H1 (cell line): ENCODE measurements at regions not wholly inside any gene's neighbourhood (a gene's known extent, or its start where the extent isn't known, plus 50 kb on each side); places are given as distances from the start of the nearest gene placed in this dataset.

Source experiments
- CBX5 ChIP-seq: fragments of 300-800, 300-1000 bp; sonication (generic); IDR thresholded peaks from 2 replicates; pipeline ENCODE4 v1.7.1; 2016; ENCODE audit warnings: antibody characterized with exemption, low read length, low read depth
- CHD2 ChIP-seq: IDR thresholded peaks from 2 replicates; pipeline ENCODE4 v1.6.1; 2012; ENCODE audit warnings: low read length, improper control_type of control experiment
- KDM1A ChIP-seq: fragments of 200-600, 300-600 bp; sonication (generic); IDR thresholded peaks from 2 replicates; pipeline ENCODE4 v1.7.1; 2016; ENCODE audit warnings: mild to moderate bottlenecking, low read length, borderline replicate concordance
- SP1 ChIP-seq: IDR thresholded peaks from 2 replicates; pipeline ENCODE4 v1.6.1; 2011; ENCODE audit warnings: low read depth, low read length

GRCh38 chr3:152943645-152944044 lies 108.7 kb downstream of the P2RY1 start (continued):
- TF ChIP-seq KDM1A = no peak
- TF ChIP-seq CHD2 = no peak
- no peak for TF ChIP-seq SP1
- no peak for TF ChIP-seq CBX5
- TF ChIP-seq, all 59 proteins: peak for 0
